K562 (cell line): ENCODE measurements at regions not wholly inside any gene's neighbourhood (a gene's known extent, or its start where the extent isn't known, plus 50 kb on each side); places are given as distances from the start of the nearest gene placed in this dataset.

Experiments used
- ATAC-seq: fragments of 200-7000 bp; cut with Tn5 transposase; 3 replicates; pipeline ENCODE4 v1.9.1; 2020; ENCODE audit warnings: moderate library complexity
- BruUV-seq: library from RNA; stranded (reverse); fragments of 400-500 nt; replicated peaks from 2 replicates; lab custom pipeline; 2021; lab: Mats Ljungman, UMichigan
- CTCF ChIA-PET: fragments of 300-600 bp; formaldehyde crosslinking; extraction: SDS; loops from one replicate; lab custom pipeline; 2021; ENCODE audit warnings: low intra/inter-chr PET ratio; lab: Yijun Ruan, JAX
- POLR2A ChIA-PET: fragments of 300-600, 350-650 bp; sonication (Branson Sonifier 250); formaldehyde crosslinking; extraction: SDS; loops from one replicate; lab custom pipeline; 2021; ENCODE audit warnings: antibody characterized with exemption, inconsistent platforms; lab: Yijun Ruan, JAX
- DNase-seq, 4 experiments: peaks; one replicate each; pipeline versions ENCODE4 v3.0.0 to v3.0.0-alpha.2; 2011 to 2018; ENCODE audit warnings: low spot score in 3 of 4, mixed read lengths in 3 of 4; ENCODE audit errors: extremely low read depth in 1 of 4
- FAIRE-seq: peaks from 2 replicates; lab custom pipeline; 2011; peaks lifted over from hg19 to GRCh38; lab: Jason Lieb, UNC
- H2AFZ ChIP-seq: 2 replicates; pipeline ENCODE4 v1.6.0; 2011; ENCODE audit warnings: low read depth, low read length, control low read depth, inconsistent platforms
- H3K27ac ChIP-seq: fragments of 200-600 bp; 3 replicates; pipeline ENCODE4 v1.8.0; 2011; ENCODE audit warnings: low read depth, mild to moderate bottlenecking, control low read depth, inconsistent platforms, low read length, moderate library complexity, mixed read lengths; ENCODE audit errors: extremely low read depth
- H3K27me3 ChIP-seq, 2 experiments: fragments of 300-600 bp in 1 of 2; 2 replicates in 1 of 2; 3 replicates in 1 of 2; pipeline versions ENCODE4 v1.6.0 to v1.8.0; 2011; ENCODE audit warnings: inconsistent platforms in 2 of 2, low read length in 2 of 2, mild to moderate bottlenecking in 1 of 2, mixed read lengths in 1 of 2, moderate library complexity in 1 of 2; ENCODE audit not compliant: control insufficient read depth in 2 of 2, insufficient read depth in 2 of 2
- H3K36me3 ChIP-seq: fragments of 300-600 bp; 3 replicates; pipeline ENCODE4 v1.8.0; 2011; ENCODE audit warnings: mild to moderate bottlenecking, low read length, inconsistent platforms; ENCODE audit not compliant: control insufficient read depth, insufficient read depth
- H3K4me1 ChIP-seq, 2 experiments: fragments of 200-600 bp in 1 of 2; replicated peaks in 1 of 2; 2 replicates in 1 of 2; 3 replicates in 1 of 2; pipeline versions ENCODE4 v1.5.1 to v1.8.0; 2011; ENCODE audit warnings: inconsistent platforms in 2 of 2, low read length in 2 of 2, mild to moderate bottlenecking in 1 of 2, mixed read lengths in 1 of 2, moderate library complexity in 1 of 2; ENCODE audit not compliant: control insufficient read depth in 2 of 2, insufficient read depth in 2 of 2
- H3K4me2 ChIP-seq: 2 replicates; pipeline ENCODE4 v1.6.1; 2011; ENCODE audit warnings: low read length, control low read depth, inconsistent platforms, mixed read lengths; ENCODE audit not compliant: insufficient read depth
- H3K4me3 ChIP-seq: fragments of 200-600 bp; sonication (generic), shearing (Covaris generic); 2 replicates; pipeline ENCODE4 v1.5.1; 2016; ENCODE audit warnings: control low read depth, inconsistent platforms
- H3K79me2 ChIP-seq: fragments of 200-600 bp; 3 replicates; pipeline ENCODE4 v1.8.0; 2011; ENCODE audit warnings: low read length, inconsistent platforms; ENCODE audit not compliant: control insufficient read depth, insufficient read depth
- H3K9ac ChIP-seq, 2 experiments: 2 replicates each; pipeline versions ENCODE4 v1.6.0 to v1.6.1; 2011; ENCODE audit warnings: low read depth in 2 of 2, low read length in 2 of 2, control low read depth in 1 of 2, inconsistent platforms in 1 of 2, mild to moderate bottlenecking in 1 of 2, mixed read lengths in 1 of 2; ENCODE audit not compliant: insufficient read depth in 1 of 2
- H3K9me1 ChIP-seq: one replicate; pipeline ENCODE4 v1.6.0; 2011; ENCODE audit warnings: inconsistent platforms, mild to moderate bottlenecking, low read length, moderate library complexity; ENCODE audit not compliant: control insufficient read depth, insufficient read depth
- H3K9me3 ChIP-seq: replicated peaks from 2 replicates; pipeline ENCODE4 v1.5.1; 2011; ENCODE audit warnings: low read depth, low read length, inconsistent platforms; ENCODE audit not compliant: control insufficient read depth, insufficient read depth
- H4K20me1 ChIP-seq: replicated peaks from 2 replicates; pipeline ENCODE4 v1.6.1; 2011; ENCODE audit warnings: low read length, inconsistent platforms, mixed read lengths; ENCODE audit not compliant: control insufficient read depth, insufficient read depth
- BMI1 ChIP-seq: fragments of 150-350 bp; IDR thresholded peaks from 2 replicates; pipeline ENCODE4 v1.6.1; 2014; ENCODE audit warnings: low read length
- MCM3 ChIP-seq: fragments of 450-650 bp; IDR thresholded peaks from 2 replicates; pipeline ENCODE4 v1.6.1; 2016
- MEIS2 ChIP-seq: fragments of 450-650 bp; IDR thresholded peaks from 2 replicates; pipeline ENCODE4 v1.6.1; 2014; ENCODE audit warnings: mild to moderate bottlenecking; ENCODE audit not compliant: partially characterized antibody
- MYC ChIP-seq, 2 experiments: fragments of 250-450 bp in 1 of 2; sonication (Bioruptor Pico) in 1 of 2; IDR thresholded peaks; 2 replicates each; pipeline versions ENCODE4 v1.5.1 to v1.6.1; 2012 to 2021; ENCODE audit warnings: low read depth in 2 of 2, borderline replicate concordance in 1 of 2, improper control_type of control experiment in 1 of 2, low read length in 1 of 2, mild to moderate bottlenecking in 1 of 2, moderate library complexity in 1 of 2
- MYNN ChIP-seq, 2 experiments: sonication (generic); formaldehyde crosslinking in 1 of 2; IDR thresholded peaks; 2 replicates each; pipeline versions ENCODE4 v1.5.0 to v1.6.1; 2016 to 2020; ENCODE audit warnings: antibody characterized with exemption in 1 of 2, missing genetic modification reagents in 1 of 2
- NR1H2 ChIP-seq: sonication (generic); formaldehyde crosslinking; IDR thresholded peaks from 2 replicates; pipeline ENCODE4 v1.4.0; 2020; ENCODE audit warnings: mild to moderate bottlenecking, missing genetic modification reagents
- PREB ChIP-seq: sonication (generic); formaldehyde crosslinking; IDR thresholded peaks from 2 replicates; pipeline ENCODE4 v1.8.1; 2023; ENCODE audit warnings: mild to moderate bottlenecking, missing genetic modification reagents
- SREBF1 ChIP-seq: fragments of 150-350 bp; IDR thresholded peaks from 2 replicates; pipeline ENCODE4 v1.6.1; 2014; ENCODE audit warnings: antibody characterized with exemption, low read depth, low read length, borderline replicate concordance
- ZFP36 ChIP-seq: fragments of 150-350 bp; IDR thresholded peaks from 2 replicates; pipeline ENCODE4 v1.6.1; 2018; ENCODE audit warnings: low read length, low read depth; ENCODE audit not compliant: partially characterized antibody
- WGBS: fragments of 100-300 bp; shearing (Covaris generic); methylation state at CpG from one replicate; pipeline ENCODE4 v1.1.6; 2016; ENCODE audit warnings: low coverage, mixed read lengths; ENCODE audit not compliant: insufficient coverage; ENCODE audit errors: missing lambda C conversion rate; 5-methylcytosine and 5-hydroxymethylcytosine counted together
- in situ Hi-C: fragments of 300-500 bp; cut with MboI; formaldehyde crosslinking; loops from 4 replicates; pipeline ENCODE4 v1.15.0; 2018; ENCODE audit warnings: inconsistent platforms, mixed read lengths
- intact Hi-C: fragments of 100-400 bp; cut with micrococcal nuclease; formaldehyde crosslinking; loops from 2 replicates; pipeline ENCODE4 v1.14.2; 2022
- TF ChIP-seq, protein P1 (sequence below): fragments of 250-450 bp; sonication (Bioruptor Pico); IDR thresholded peaks from 2 replicates; pipeline ENCODE4 v1.5.0; 2020; ENCODE audit warnings: mild to moderate bottlenecking

GRCh38 chr4:18676526-18676915, 655.0 kb upstream of the LCORL start:
- Histone ChIP-seq H4K20me1 (no peaks in the 10 kb centered on the region), H3K4me2 (no peak overlapping the region), H3K9me3 (no peaks in the 10 kb centered on the region), H2AFZ (no peak overlapping the region), H3K27me3 (no peaks in the 10 kb centered on the region), H3K27ac (no peak overlapping the region), H3K9me1 (no peaks in the 10 kb centered on the region), H3K79me2 (no peaks in the 10 kb centered on the region), H3K36me3 (no peaks in the 10 kb centered on the region), H3K4me3 (no peak overlapping the region), H3K9ac (no peak overlapping the region), H3K4me1 (no peaks in the 10 kb centered on the region)
- in situ Hi-C loops (loop anchor here (25.0 kb wide), 1 partner anchor 2011 kb away; no protein-coding TSS in a partner anchor), intact Hi-C loops (no loop called here)
- 0% methylated on average over 4 of the region's 4 CpGs for WGBS
- DNase-seq (no peak), FAIRE-seq (no peak)
- POLR2A ChIA-PET: no interaction called here
- BruUV-seq: no TSS peak
- CTCF ChIA-PET: no interaction called here
- TF ChIP-seq MYNN (IDR thresholded peaks at IDR 0.05) (no peak), MYNN (CRISPR knock-in tag; IDR thresholded peaks at IDR 0.05) (no peak), SREBF1 (no peak), MEIS2 (no peak), NR1H2 (CRISPR knock-in tag) (no peak)
- TF ChIP-seq, all 486 proteins: peak for 0
- ATAC-seq: no peak

GRCh38 chr4:18675586-18676525, 654.3 kb upstream of the LCORL start:
- Histone ChIP-seq H4K20me1 (no peaks in the 10 kb centered on the region), H3K9ac (no peak overlapping the region), H3K4me3 (no peak overlapping the region), H3K4me1 (no peaks in the 10 kb centered on the region), H3K9me1 (no peaks in the 10 kb centered on the region), H3K4me2 (no peak overlapping the region), H3K27me3 (no peaks in the 10 kb centered on the region), H3K9me3 (no peaks in the 10 kb centered on the region), H3K36me3 (no peaks in the 10 kb centered on the region), H3K79me2 (no peaks in the 10 kb centered on the region), H3K27ac (no peak overlapping the region), H2AFZ (no peak overlapping the region)
- BruUV-seq: no TSS peak
- ChIA-PET CTCF (no interaction called here), POLR2A (no interaction called here)
- intact Hi-C loops (no loop called here), in situ Hi-C loops (loop anchor here (25.0 kb wide), 1 partner anchor 2011 kb away; no protein-coding TSS in a partner anchor)
- DNase-seq (no peak), ATAC-seq (no peak), FAIRE-seq (no peak)
- WGBS: 0% methylated on average over 4 of the region's 4 CpGs
- TF ChIP-seq BMI1: no peak
- TF ChIP-seq, protein P1, sequence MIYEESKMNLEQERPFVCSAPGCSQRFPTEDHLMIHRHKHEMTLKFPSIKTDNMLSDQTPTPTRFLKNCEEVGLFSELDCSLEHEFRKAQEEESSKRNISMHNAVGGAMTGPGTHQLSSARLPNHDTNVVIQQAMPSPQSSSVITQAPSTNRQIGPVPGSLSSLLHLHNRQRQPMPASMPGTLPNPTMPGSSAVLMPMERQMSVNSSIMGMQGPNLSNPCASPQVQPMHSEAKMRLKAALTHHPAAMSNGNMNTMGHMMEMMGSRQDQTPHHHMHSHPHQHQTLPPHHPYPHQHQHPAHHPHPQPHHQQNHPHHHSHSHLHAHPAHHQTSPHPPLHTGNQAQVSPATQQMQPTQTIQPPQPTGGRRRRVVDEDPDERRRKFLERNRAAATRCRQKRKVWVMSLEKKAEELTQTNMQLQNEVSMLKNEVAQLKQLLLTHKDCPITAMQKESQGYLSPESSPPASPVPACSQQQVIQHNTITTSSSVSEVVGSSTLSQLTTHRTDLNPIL (CRISPR knock-in tag): no peak
- no peak for TF ChIP-seq ZFP36
- TF ChIP-seq MCM3: no peak
- TF ChIP-seq MYC (IDR thresholded peaks at IDR 0.05; ENCODE audit: low read depth, low read length): no peak
- TF ChIP-seq MYC (CRISPR knock-in tag; IDR thresholded peaks at IDR 0.05; ENCODE audit: borderline replicate concordance, low read depth): no peak
- no peak for TF ChIP-seq PREB (CRISPR knock-in tag)
